MM.1S (cell line): ENCODE measurements at regions not wholly inside any gene's neighbourhood (a gene's known extent, or its start where the extent isn't known, plus 50 kb on each side); places are given as distances from the start of the nearest gene placed in this dataset.

Experiments used
- DNase-seq: peaks from one replicate; pipeline ENCODE4 v3.0.0-alpha.2; 2015
- H2AFZ ChIP-seq: fragments of 300-600 bp; sonication (generic); 2 replicates; pipeline ENCODE4 v1.6.0; 2016; ENCODE audit warnings: antibody characterized with exemption, low read length
- H3F3A ChIP-seq: fragments of 300-600 bp; sonication (generic); 2 replicates; pipeline ENCODE4 v1.6.1; 2016; ENCODE audit warnings: mild to moderate bottlenecking, antibody characterized with exemption, low read length, moderate library complexity, mixed read lengths; ENCODE audit not compliant: insufficient read depth
- H3K27ac ChIP-seq: fragments of 300-600 bp; sonication (generic); 2 replicates; pipeline ENCODE4 v1.5.1; 2016; ENCODE audit warnings: mild to moderate bottlenecking, low read length
- H3K27me3 ChIP-seq: fragments of 300-600 bp; sonication (generic); replicated peaks from 2 replicates; pipeline ENCODE4 v1.6.0; 2016; ENCODE audit warnings: low read length; ENCODE audit not compliant: insufficient read depth
- H3K36me3 ChIP-seq: fragments of 300-600 bp; sonication (generic); replicated peaks from 2 replicates; pipeline ENCODE4 v1.6.1; 2016; ENCODE audit warnings: mild to moderate bottlenecking, low read length, mixed read lengths; ENCODE audit not compliant: insufficient read depth
- H3K4me1 ChIP-seq: fragments of 300-600 bp; sonication (generic); 2 replicates; pipeline ENCODE4 v1.6.1; 2016; ENCODE audit warnings: low read length, mixed read lengths
- H3K4me2 ChIP-seq: fragments of 300-600 bp; sonication (generic); 2 replicates; pipeline ENCODE4 v1.6.0; 2016; ENCODE audit warnings: low read depth, low read length
- H3K4me3 ChIP-seq: fragments of 300-600 bp; sonication (generic); 2 replicates; pipeline ENCODE4 v1.5.1; 2016; ENCODE audit warnings: low read length, mixed read lengths
- H3K79me2 ChIP-seq: fragments of 300-600 bp; sonication (generic); 2 replicates; pipeline ENCODE4 v1.6.1; 2016; ENCODE audit warnings: mixed run types, low read length, mixed read lengths
- H3K9ac ChIP-seq: fragments of 300-600 bp; sonication (generic); 2 replicates; pipeline ENCODE4 v1.6.1; 2016; ENCODE audit warnings: low read length, mixed read lengths
- H3K9me2 ChIP-seq: fragments of 300-600 bp; sonication (generic); replicated peaks from 2 replicates; pipeline ENCODE4 v1.6.1; 2016; ENCODE audit warnings: mild to moderate bottlenecking, low read length, mixed read lengths; ENCODE audit not compliant: insufficient read depth
- H3K9me3 ChIP-seq: fragments of 300-600 bp; sonication (generic); replicated peaks from 2 replicates; pipeline ENCODE4 v1.6.1; 2016; ENCODE audit warnings: mild to moderate bottlenecking, low read length, mixed read lengths; ENCODE audit not compliant: insufficient read depth
- H4K20me1 ChIP-seq: fragments of 300-600 bp; sonication (generic); 2 replicates; pipeline ENCODE4 v1.6.1; 2016; ENCODE audit warnings: mild to moderate bottlenecking, low read length, moderate library complexity, mixed read lengths; ENCODE audit not compliant: insufficient read depth
- CTCF ChIP-seq: fragments of 300-600 bp; sonication (generic); IDR thresholded peaks from 2 replicates; pipeline ENCODE4 v1.5.1; 2016; ENCODE audit warnings: antibody characterized with exemption, low read length, mixed read lengths
- EZH2 ChIP-seq: fragments of 300-600 bp; sonication (generic); optimal IDR thresholded peaks from 2 replicates; pipeline ENCODE3; 2017; ENCODE audit warnings: low read depth, mild to moderate bottlenecking, antibody characterized with exemption, low read length, mixed read lengths
- EZH2phosphoT487 ChIP-seq: fragments of 300-600 bp; sonication (generic); IDR thresholded peaks from 2 replicates; pipeline ENCODE4 v1.6.1; 2018; ENCODE audit warnings: antibody characterized with exemption, low read length

- Histone ChIP-seq H4K20me1 (no peaks in the 10 kb centered on the region), H3K79me2 (no peaks in the 10 kb centered on the region), H3K36me3 (no peaks in the 10 kb centered on the region), H3K4me1 (no peaks in the 10 kb centered on the region), H3K9me3 (no peaks in the 10 kb centered on the region), H3F3A (no peaks in the 10 kb centered on the region), H2AFZ (no peak overlapping the region), H3K4me3 (no peak overlapping the region), H3K9ac (no peak overlapping the region), H3K27ac (no peak overlapping the region), H3K9me2 (no peaks in the 10 kb centered on the region), H3K4me2 (no peak overlapping the region), H3K27me3 (no peaks in the 10 kb centered on the region)
- no peak for TF ChIP-seq CTCF
- no peak for TF ChIP-seq EZH2
- no peak for TF ChIP-seq EZH2phosphoT487
- DNase-seq: no peak
These were observed 171.9 kb downstream of the FOXO1 start for GRCh38 chr13:40494513-40494912.

- Histone ChIP-seq H3K4me2 (no peak overlapping the region), H3K79me2 (no peaks in the 10 kb centered on the region), H3K27ac (no peak overlapping the region), H4K20me1 (no peaks in the 10 kb centered on the region), H3K27me3 (no peaks in the 10 kb centered on the region), H3K9me3 (no peaks in the 10 kb centered on the region), H3K9ac (no peak overlapping the region), H3K36me3 (no peaks in the 10 kb centered on the region), H2AFZ (no peak overlapping the region), H3K4me1 (no peaks in the 10 kb centered on the region), H3K9me2 (no peaks in the 10 kb centered on the region), H3K4me3 (no peak overlapping the region), H3F3A (no peaks in the 10 kb centered on the region)
- no peak for DNase-seq
- no peak for TF ChIP-seq CTCF
- no peak for TF ChIP-seq EZH2phosphoT487
- no peak for TF ChIP-seq EZH2
These were observed 171.4 kb downstream of the FOXO1 start for GRCh38 chr13:40494946-40495620.

- H3K9ac ChIP-seq: no peak overlapping the region
- H3K79me2 ChIP-seq: no peaks in the 10 kb centered on the region
- no peaks in the 10 kb centered on the region for H4K20me1 ChIP-seq
- H3K4me1 ChIP-seq: no peaks in the 10 kb centered on the region
- H3K9me3 ChIP-seq: no peaks in the 10 kb centered on the region
- H2AFZ ChIP-seq: no peak overlapping the region
- TF ChIP-seq EZH2phosphoT487 (no peak), CTCF (no peak), EZH2 (no peak)
- no peak overlapping the region for H3K4me3 ChIP-seq
- no peak overlapping the region for H3K27ac ChIP-seq
- DNase-seq: no peak
- no peaks in the 10 kb centered on the region for H3K27me3 ChIP-seq
- no peak overlapping the region for H3K4me2 ChIP-seq
- no peaks in the 10 kb centered on the region for H3K36me3 ChIP-seq
- no peaks in the 10 kb centered on the region for H3F3A ChIP-seq
- H3K9me2 ChIP-seq: no peaks in the 10 kb centered on the region
These were observed 170.8 kb downstream of the FOXO1 start for GRCh38 chr13:40495621-40496001.
